Smooth muscle cell (in vitro differentiated cells): ENCODE measurements at regions not wholly inside any gene's neighbourhood (a gene's known extent, or its start where the extent isn't known, plus 50 kb on each side); places are given as distances from the start of the nearest gene placed in this dataset.

Experiments
- DNase-seq: peaks from one replicate; lab custom pipeline; 2025; ENCODE audit not compliant: unreplicated experiment; lab: John Stamatoyannopoulos, UW
- H2AFZ ChIP-seq: fragments of 200-600 bp; sonication (generic); 2 replicates; pipeline ENCODE4 v1.6.0; 2016; ENCODE audit warnings: antibody characterized with exemption, low read depth, mild to moderate bottlenecking
- H3F3A ChIP-seq: fragments of 200-600 bp; sonication (generic); 2 replicates; pipeline ENCODE4 v1.6.0; 2017; ENCODE audit warnings: antibody characterized with exemption, low read depth
- H3K27ac ChIP-seq: fragments of 200-600 bp; sonication (generic); 2 replicates; pipeline ENCODE4 v1.5.1; 2016; ENCODE audit warnings: low read depth, mild to moderate bottlenecking
- H3K27me3 ChIP-seq: fragments of 200-600 bp; sonication (generic); 2 replicates; pipeline ENCODE4 v1.6.1; 2016; ENCODE audit warnings: low read depth, mild to moderate bottlenecking
- H3K36me3 ChIP-seq: fragments of 200-600 bp; sonication (generic); 2 replicates; pipeline ENCODE4 v1.5.1; 2016; ENCODE audit warnings: low read depth
- H3K4me1 ChIP-seq: fragments of 200-600 bp; sonication (generic); 2 replicates; pipeline ENCODE4 v1.5.1; 2016; ENCODE audit warnings: low read depth
- H3K4me2 ChIP-seq: fragments of 200-600 bp; sonication (generic); 2 replicates; pipeline ENCODE4 v1.6.0; 2016; ENCODE audit warnings: mild to moderate bottlenecking
- H3K4me3 ChIP-seq: fragments of 200-600 bp; sonication (generic); 2 replicates; pipeline ENCODE4 v1.5.1; 2016; ENCODE audit warnings: mild to moderate bottlenecking
- H3K79me2 ChIP-seq: fragments of 200-600 bp; sonication (generic); 2 replicates; pipeline ENCODE4 v1.6.0; 2016; ENCODE audit warnings: low read depth, mild to moderate bottlenecking
- H3K9ac ChIP-seq: fragments of 200-600 bp; sonication (generic); 2 replicates; pipeline ENCODE4 v1.6.0; 2016; ENCODE audit warnings: low read depth
- H3K9me3 ChIP-seq: fragments of 200-600 bp; sonication (generic); replicated peaks from 2 replicates; pipeline ENCODE4 v1.5.1; 2016; ENCODE audit warnings: low read depth
- H4K20me1 ChIP-seq: fragments of 200-600 bp; sonication (generic); 2 replicates; pipeline ENCODE4 v1.6.0; 2016; ENCODE audit warnings: low read depth
- WGBS: methylation state at CpG from one replicate; pipeline ENCODE4 v1.1.7; 2016; ENCODE audit warnings: low lambda C conversion rate; 5-methylcytosine and 5-hydroxymethylcytosine counted together
- TF ChIP-seq, protein P1 (sequence below): fragments of 200-600 bp; sonication (generic); IDR thresholded peaks from 2 replicates; pipeline ENCODE4 v1.5.1; 2017; ENCODE audit warnings: borderline replicate concordance, mild to moderate bottlenecking, antibody characterized with exemption; ENCODE audit not compliant: insufficient read depth, poor library complexity, severe bottlenecking

DNA sequence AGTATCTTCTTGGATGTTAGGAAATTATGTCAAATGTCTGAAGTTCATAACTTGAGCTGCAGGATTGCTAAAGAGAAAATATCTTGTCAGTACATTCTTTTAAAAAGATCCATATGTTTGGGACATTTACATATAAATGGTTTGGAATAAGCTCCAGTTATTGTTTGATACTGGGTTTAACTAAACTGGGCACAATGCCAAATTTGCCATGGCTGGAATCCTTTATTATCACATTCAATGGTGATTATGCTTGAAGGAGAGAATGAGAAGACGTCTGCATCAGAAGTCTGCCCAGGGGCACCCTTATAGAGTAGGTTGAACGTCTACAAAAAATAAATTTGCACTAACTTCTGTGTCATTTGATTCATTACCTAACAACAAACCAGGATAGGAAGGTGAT is 652.5 kb downstream of the AMY1C start:
- no peaks in the 10 kb centered on the region for H3F3A ChIP-seq
- H4K20me1 ChIP-seq: no peaks in the 10 kb centered on the region
- no peak for DNase-seq
- TF ChIP-seq, protein P1, sequence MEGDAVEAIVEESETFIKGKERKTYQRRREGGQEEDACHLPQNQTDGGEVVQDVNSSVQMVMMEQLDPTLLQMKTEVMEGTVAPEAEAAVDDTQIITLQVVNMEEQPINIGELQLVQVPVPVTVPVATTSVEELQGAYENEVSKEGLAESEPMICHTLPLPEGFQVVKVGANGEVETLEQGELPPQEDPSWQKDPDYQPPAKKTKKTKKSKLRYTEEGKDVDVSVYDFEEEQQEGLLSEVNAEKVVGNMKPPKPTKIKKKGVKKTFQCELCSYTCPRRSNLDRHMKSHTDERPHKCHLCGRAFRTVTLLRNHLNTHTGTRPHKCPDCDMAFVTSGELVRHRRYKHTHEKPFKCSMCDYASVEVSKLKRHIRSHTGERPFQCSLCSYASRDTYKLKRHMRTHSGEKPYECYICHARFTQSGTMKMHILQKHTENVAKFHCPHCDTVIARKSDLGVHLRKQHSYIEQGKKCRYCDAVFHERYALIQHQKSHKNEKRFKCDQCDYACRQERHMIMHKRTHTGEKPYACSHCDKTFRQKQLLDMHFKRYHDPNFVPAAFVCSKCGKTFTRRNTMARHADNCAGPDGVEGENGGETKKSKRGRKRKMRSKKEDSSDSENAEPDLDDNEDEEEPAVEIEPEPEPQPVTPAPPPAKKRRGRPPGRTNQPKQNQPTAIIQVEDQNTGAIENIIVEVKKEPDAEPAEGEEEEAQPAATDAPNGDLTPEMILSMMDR: no peak
- no peaks in the 10 kb centered on the region for H3K79me2 ChIP-seq
- no peaks in the 10 kb centered on the region for H3K36me3 ChIP-seq
- no peak overlapping the region for H3K4me3 ChIP-seq
- no peak overlapping the region for H2AFZ ChIP-seq
- H3K27me3 ChIP-seq: no peaks in the 10 kb centered on the region
- H3K9ac ChIP-seq: no peak overlapping the region
- H3K27ac ChIP-seq: no peak overlapping the region
- no peak overlapping the region for H3K4me2 ChIP-seq
- H3K4me1 ChIP-seq: no peaks in the 10 kb centered on the region
- no peaks in the 10 kb centered on the region for H3K9me3 ChIP-seq
- WGBS: 77% methylated on average over 2 of the region's 2 CpGs

DNA sequence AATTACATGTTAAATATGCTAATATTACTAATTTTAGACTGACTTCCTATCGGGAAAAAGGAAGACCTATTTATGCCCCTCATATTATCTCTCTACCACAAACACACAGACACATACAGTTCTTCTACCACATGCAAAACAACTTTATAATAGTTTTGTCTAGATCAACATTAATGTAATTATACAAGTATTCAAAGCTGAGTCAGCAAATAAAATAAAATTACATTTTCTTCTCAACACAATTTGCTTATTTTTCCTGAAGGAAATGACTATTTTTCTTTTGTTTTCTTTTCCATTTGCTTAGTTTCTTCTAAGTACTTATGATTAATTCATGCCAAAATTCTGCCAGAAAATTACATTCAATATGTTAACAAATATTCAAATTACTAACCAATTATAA is 654.2 kb downstream of the AMY1C start:
- Histone ChIP-seq H2AFZ (no peak overlapping the region), H4K20me1 (no peaks in the 10 kb centered on the region), H3K9me3 (no peaks in the 10 kb centered on the region), H3K36me3 (no peaks in the 10 kb centered on the region), H3F3A (no peaks in the 10 kb centered on the region), H3K9ac (no peak overlapping the region), H3K27ac (no peak overlapping the region), H3K79me2 (no peaks in the 10 kb centered on the region), H3K4me3 (no peak overlapping the region), H3K4me2 (no peak overlapping the region), H3K4me1 (no peaks in the 10 kb centered on the region), H3K27me3 (no peaks in the 10 kb centered on the region)
- DNase-seq: no peak
- WGBS: 92% methylated on average over 1 of the region's 1 CpG
- TF ChIP-seq, protein P1: no peak

DNA sequence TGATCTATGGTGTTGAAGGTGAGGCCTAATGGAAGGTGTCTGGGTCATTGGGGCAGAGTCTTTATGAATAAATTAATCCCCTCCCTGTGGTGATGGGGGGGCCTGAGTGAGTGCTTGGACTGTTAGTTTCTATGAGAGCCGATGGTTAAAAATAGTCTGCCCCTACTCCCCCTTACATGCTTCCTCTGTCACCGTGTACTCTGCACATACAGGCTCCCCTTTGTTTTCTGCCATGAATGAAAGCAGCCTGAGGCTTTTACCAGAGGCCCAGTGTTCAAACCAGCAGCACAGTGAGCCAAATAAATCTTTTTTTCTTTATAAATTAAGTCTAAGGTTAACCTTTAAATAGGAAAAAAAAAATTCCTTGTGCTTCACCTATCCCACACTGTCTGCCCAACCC is 657.0 kb downstream of the AMY1C start:
- no peak overlapping the region for H3K4me2 ChIP-seq
- TF ChIP-seq, protein P1: no peak
- no peaks in the 10 kb centered on the region for H4K20me1 ChIP-seq
- H3K27ac ChIP-seq: no peak overlapping the region
- no peaks in the 10 kb centered on the region for H3F3A ChIP-seq
- no peak overlapping the region for H3K9ac ChIP-seq
- DNase-seq: no peak
- no peaks in the 10 kb centered on the region for H3K36me3 ChIP-seq
- no peaks in the 10 kb centered on the region for H3K79me2 ChIP-seq
- no peak overlapping the region for H2AFZ ChIP-seq
- 77% methylated on average over 2 of the region's 2 CpGs for WGBS
- no peak overlapping the region for H3K4me3 ChIP-seq
- no peaks in the 10 kb centered on the region for H3K4me1 ChIP-seq
- no peaks in the 10 kb centered on the region for H3K27me3 ChIP-seq
- no peaks in the 10 kb centered on the region for H3K9me3 ChIP-seq

DNA sequence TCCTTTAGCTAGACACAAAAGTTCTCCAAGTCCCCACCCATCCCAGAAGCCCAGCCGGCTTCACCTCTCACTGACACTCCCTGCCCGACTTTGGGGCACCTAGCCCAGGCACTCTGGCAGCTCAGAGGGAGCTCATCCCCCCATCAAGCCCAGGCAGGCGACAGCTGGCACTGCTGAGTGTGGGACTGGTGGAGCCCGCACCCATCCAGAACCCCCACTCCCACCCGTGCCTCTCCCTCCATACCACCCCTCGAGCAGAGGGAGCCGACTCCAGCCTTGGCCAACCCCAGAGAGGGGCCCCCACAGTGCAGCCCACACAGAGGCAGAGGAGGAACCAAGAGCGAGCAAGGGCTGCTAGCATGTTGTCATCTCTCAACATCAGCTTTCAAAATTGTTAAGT is 658.6 kb downstream of the AMY1C start:
- Histone ChIP-seq H4K20me1 (no peaks in the 10 kb centered on the region), H2AFZ (no peak overlapping the region), H3K27me3 (no peaks in the 10 kb centered on the region), H3K36me3 (no peaks in the 10 kb centered on the region), H3F3A (no peaks in the 10 kb centered on the region), H3K9ac (no peak overlapping the region), H3K4me1 (no peaks in the 10 kb centered on the region), H3K79me2 (no peaks in the 10 kb centered on the region), H3K4me2 (no peak overlapping the region), H3K4me3 (no peak overlapping the region), H3K9me3 (no peaks in the 10 kb centered on the region), H3K27ac (no peak overlapping the region)
- TF ChIP-seq, protein P1: no peak
- no peak for DNase-seq
- WGBS: 96% methylated on average over 7 of the region's 8 CpGs
